C4-2B (cell line): ENCODE measurements at regions not wholly inside any gene's neighbourhood (a gene's known extent, or its start where the extent isn't known, plus 50 kb on each side); places are given as distances from the start of the nearest gene placed in this dataset.
"Not testable (repeated sequence)": the region's sequence is repeated elsewhere in the genome, so short reads cannot be mapped to it uniquely, and the experiment has no call there.

Experiments used
- H3K27ac ChIP-seq: fragments of 450-650 bp; 2 replicates; pipeline ENCODE4 v1.5.1; 2017
- CTCF ChIP-seq: fragments of 450-650 bp; conservative IDR thresholded peaks from 2 replicates; pipeline ENCODE4 v1.5.1; 2017; ENCODE audit warnings: mild to moderate bottlenecking
- ZFX ChIP-seq: fragments of 450-650 bp; IDR thresholded peaks from 2 replicates; pipeline ENCODE4 v1.6.1; 2017

- H3K27ac ChIP-seq = no peak overlapping the region
- TF ChIP-seq CTCF (no peak), ZFX (no peak)
Measured at GRCh38 chr5:171541341-171541776, 121.9 kb downstream of the FGF18 start.

- no peak overlapping the region for H3K27ac ChIP-seq
- no peak for TF ChIP-seq CTCF
- TF ChIP-seq ZFX = no peak
Measured at GRCh38 chr5:171542525-171543140, 123.2 kb downstream of the FGF18 start.

GRCh38 chr5:171543148-171543815, 123.8 kb downstream of the FGF18 start:
- TF ChIP-seq ZFX = no peak
- no peak for TF ChIP-seq CTCF
- no peak overlapping the region for H3K27ac ChIP-seq

GRCh38 chr5:171544913-171545765, 125.7 kb downstream of the FGF18 start:
- TF ChIP-seq CTCF (no peak), ZFX (no peak)
- H3K27ac ChIP-seq = no peak overlapping the region

GRCh38 chr5:171549274-171549673, 129.8 kb downstream of the FGF18 start:
- no peak overlapping the region for H3K27ac ChIP-seq
- TF ChIP-seq CTCF (no peak), ZFX (no peak)

- not testable (repeated sequence) for H3K27ac ChIP-seq
Measured at GRCh38 chr5:171553817-171554216, 134.4 kb downstream of the FGF18 start.

GRCh38 chr5:171555160-171555559, 135.7 kb downstream of the FGF18 start:
- TF ChIP-seq CTCF = no peak
- no peak for TF ChIP-seq ZFX
- no peak overlapping the region for H3K27ac ChIP-seq
